ENCODE measurements at regions not wholly inside any gene's neighbourhood (a gene's known extent, or its start where the extent isn't known, plus 50 kb on each side); places are given as distances from the start of the nearest gene placed in this dataset.

GRCh38 chr20:57922083-57922482, 212.3 kb upstream of the PMEPA1 start:
- no peak overlapping the region for H3K27ac ChIP-seq

GRCh38 chr20:57921676-57922075, 211.9 kb upstream of the PMEPA1 start:
- Histone ChIP-seq H3K4me3 (no peak overlapping the region), H3K27ac (no peak overlapping the region)

More at GRCh38 chr20:57922083-57922482, 212.3 kb upstream of the PMEPA1 start:
- no peak overlapping the region for H3K4me3 ChIP-seq

- H3K27ac ChIP-seq = no peak overlapping the region
These were observed 211.2 kb upstream of the PMEPA1 start for GRCh38 chr20:57920971-57921370.

GRCh38 chr20:57919049-57919448, 209.2 kb upstream of the PMEPA1 start:
- Histone ChIP-seq H3K27ac (no peak overlapping the region), H3K4me3 (no peak overlapping the region)

More at GRCh38 chr20:57920971-57921370, 211.2 kb upstream of the PMEPA1 start:
- H3K4me3 ChIP-seq = no peak overlapping the region

GRCh38 chr20:57918551-57918950, 208.7 kb upstream of the PMEPA1 start:
- Histone ChIP-seq H3K27ac (no peak overlapping the region), H3K4me3 (no peak overlapping the region)

GRCh38 chr20:57914205-57914604, 204.4 kb upstream of the PMEPA1 start:
- Histone ChIP-seq H3K27ac (no peak overlapping the region), H3K4me3 (no peak overlapping the region)

GRCh38 chr20:57913156-57913930, 203.5 kb upstream of the PMEPA1 start:
- Histone ChIP-seq H3K27ac (no peak overlapping the region), H3K4me3 (no peak overlapping the region)

- Histone ChIP-seq H3K27ac (no peak overlapping the region), H3K4me3 (no peak overlapping the region)
These were observed 202.4 kb upstream of the PMEPA1 start for GRCh38 chr20:57912227-57912582.

- no peak overlapping the region for H3K27ac ChIP-seq
- H3K4me3 ChIP-seq = no peak overlapping the region
These were observed 201.9 kb upstream of the PMEPA1 start for GRCh38 chr20:57911512-57912226.

GRCh38 chr20:57910716-57911115, 200.9 kb upstream of the PMEPA1 start:
- Histone ChIP-seq H3K27ac (no peak overlapping the region), H3K4me3 (no peak overlapping the region)

GRCh38 chr20:57909763-57910331, 200.0 kb upstream of the PMEPA1 start:
- H3K27ac ChIP-seq = no peak overlapping the region
- H3K4me3 ChIP-seq = no peak overlapping the region

- H3K27ac ChIP-seq = no peak overlapping the region
These were observed 199.2 kb upstream of the PMEPA1 start for GRCh38 chr20:57908704-57909630.

GRCh38 chr20:57908226-57908625, 198.4 kb upstream of the PMEPA1 start:
- no peak overlapping the region for H3K4me3 ChIP-seq
- H3K27ac ChIP-seq = no peak overlapping the region

More at GRCh38 chr20:57908704-57909630, 199.2 kb upstream of the PMEPA1 start:
- no peak overlapping the region for H3K4me3 ChIP-seq

- H3K27ac ChIP-seq = no peak overlapping the region
- no peak overlapping the region for H3K4me3 ChIP-seq
These were observed 197.6 kb upstream of the PMEPA1 start for GRCh38 chr20:57907131-57908000.

- Histone ChIP-seq H3K4me3 (no peak overlapping the region), H3K27ac (no peak overlapping the region)
These were observed 195.6 kb upstream of the PMEPA1 start for GRCh38 chr20:57905448-57905847.

- Histone ChIP-seq H3K27ac (no peak overlapping the region), H3K4me3 (no peak overlapping the region)
These were observed 194.7 kb upstream of the PMEPA1 start for GRCh38 chr20:57904314-57905105.

GRCh38 chr20:57902473-57902872, 192.7 kb upstream of the PMEPA1 start:
- Histone ChIP-seq H3K27ac (no peak overlapping the region), H3K4me3 (no peak overlapping the region)

- Histone ChIP-seq H3K4me3 (no peak overlapping the region), H3K27ac (no peak overlapping the region)
These were observed 191.7 kb upstream of the PMEPA1 start for GRCh38 chr20:57901526-57901925.
